Activated T-cell treated with anti-CD3 and anti-CD28 coated beads, Interleukin-2, amount 50 U/mL, for 48 hours (primary cell): ENCODE measurements at regions not wholly inside any gene's neighbourhood (a gene's known extent, or its start where the extent isn't known, plus 50 kb on each side); places are given as distances from the start of the nearest gene placed in this dataset.

Experiments
- DNase-seq, 2 experiments: peaks; one replicate each; pipeline ENCODE4 v3.0.0-alpha.2; 2020

DNA sequence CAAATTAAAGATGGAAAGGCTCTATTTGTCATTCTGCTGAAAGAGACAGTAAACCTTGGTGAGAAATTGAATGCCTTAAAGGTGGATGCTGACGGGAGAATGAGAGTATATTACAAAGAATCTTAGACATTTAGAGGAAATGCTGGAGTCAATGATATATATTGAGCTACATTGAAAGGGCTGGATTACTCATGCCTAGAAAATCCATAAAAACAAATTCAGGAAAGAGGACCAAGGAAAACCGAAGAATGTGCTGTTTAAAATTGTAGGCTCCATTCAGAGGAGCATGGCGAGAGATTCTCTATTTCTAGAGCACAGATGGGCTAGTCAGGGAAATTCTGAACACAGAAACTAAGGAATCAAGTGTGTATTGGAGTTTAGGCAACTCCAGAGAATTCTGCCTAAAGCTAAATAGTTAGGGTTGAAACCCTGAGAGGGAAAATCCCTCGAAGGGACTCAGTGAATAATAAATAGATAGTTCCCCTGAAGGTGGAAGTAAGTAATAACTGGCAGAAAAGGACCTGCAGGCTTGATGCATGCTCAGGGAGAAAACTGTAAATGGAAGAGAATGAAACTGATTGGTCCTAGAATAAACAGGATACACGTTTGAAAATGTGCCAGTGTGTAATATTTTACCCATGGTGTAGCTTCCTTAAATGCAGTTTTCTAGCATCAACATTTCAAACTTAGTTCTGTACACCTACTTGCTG lies 1532.4 kb upstream of the TENM3 start:
- no peak for DNase-seq

DNA sequence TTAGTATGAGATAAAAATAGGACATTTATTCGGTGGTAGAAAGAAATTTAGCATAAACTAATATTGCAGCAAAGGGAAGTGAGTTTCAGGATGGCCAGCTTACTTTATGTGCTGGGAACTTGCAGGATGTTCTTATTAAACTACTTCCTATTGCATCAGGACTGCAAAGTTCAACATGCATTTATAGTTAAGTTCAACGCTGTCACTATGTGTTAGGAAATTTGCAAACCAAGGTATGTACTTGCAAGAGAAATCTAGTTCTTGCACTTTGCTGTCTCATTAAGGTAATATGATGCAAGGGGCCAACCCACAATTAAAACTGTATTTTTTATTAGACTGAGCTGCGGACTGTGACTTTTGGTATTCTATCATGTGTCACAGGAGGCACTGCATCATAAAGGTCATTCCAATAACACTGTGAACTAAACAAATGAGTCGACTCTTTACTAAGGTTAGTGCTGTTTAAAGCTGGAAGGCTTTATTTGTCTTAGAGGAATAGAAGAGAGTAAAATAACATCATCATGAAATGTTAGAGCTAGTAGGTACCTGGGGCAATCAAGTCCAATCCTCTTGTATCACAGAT lies 1525.7 kb upstream of the TENM3 start:
- no peak for DNase-seq

DNA sequence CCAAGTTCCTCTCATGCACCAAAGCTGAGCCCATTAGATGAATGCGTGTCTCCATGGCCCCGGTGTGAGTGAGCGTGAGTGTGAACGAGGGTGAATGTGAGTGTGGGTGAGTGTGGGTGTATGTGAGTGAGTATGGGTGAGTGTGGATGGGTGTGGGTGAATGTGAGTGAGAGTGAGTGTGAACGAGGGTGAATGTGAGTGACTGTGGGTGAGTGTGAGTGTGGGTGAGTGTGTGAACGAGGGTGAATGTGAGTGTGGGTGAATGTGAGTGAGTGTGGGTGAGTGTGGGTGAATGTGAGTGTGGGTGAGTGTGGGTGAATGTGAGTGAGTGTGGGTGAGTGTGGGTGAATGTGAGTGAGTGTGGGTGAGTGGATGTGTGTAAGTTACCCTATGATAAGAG lies 1521.8 kb upstream of the TENM3 start:
- DNase-seq: no peak

DNA sequence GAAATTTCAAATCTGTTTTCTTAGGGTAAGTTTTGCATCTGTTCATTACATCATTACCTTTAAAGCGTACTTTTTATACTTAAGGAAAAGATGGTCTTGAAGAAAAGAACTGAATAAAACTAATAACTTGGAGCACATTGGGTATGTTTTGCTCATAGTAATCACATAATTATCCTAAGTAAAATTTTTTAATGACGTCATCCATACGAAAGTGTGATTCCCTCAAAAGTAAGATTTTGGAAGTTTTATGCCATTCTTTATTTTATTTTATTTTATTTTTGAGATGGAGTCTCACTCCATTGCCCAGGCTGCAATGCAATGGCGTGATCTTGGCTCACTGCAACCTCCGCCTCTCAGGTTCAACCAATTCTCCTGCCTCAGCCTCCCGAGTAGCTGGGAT lies 1516.6 kb upstream of the TENM3 start:
- DNase-seq: no peak

DNA sequence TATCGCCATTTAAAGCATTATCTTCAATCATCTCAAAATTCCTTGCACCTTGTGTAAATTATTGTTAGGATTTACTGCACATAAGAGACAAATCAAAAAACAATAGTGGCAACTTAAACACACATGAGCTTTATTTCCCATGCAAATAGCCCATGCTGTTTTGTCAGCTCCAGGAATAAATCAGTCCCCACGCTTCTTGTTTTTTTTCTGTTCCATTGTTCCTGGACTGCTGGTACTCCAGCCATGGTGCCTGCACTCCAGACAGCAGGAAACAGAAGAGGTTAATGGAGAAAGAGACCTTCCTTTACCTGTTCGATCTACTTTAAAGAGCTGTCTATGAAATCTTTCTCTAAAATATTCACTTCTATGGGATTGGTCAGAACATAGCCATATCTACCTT lies 1515.7 kb upstream of the TENM3 start:
- no peak for DNase-seq

DNA sequence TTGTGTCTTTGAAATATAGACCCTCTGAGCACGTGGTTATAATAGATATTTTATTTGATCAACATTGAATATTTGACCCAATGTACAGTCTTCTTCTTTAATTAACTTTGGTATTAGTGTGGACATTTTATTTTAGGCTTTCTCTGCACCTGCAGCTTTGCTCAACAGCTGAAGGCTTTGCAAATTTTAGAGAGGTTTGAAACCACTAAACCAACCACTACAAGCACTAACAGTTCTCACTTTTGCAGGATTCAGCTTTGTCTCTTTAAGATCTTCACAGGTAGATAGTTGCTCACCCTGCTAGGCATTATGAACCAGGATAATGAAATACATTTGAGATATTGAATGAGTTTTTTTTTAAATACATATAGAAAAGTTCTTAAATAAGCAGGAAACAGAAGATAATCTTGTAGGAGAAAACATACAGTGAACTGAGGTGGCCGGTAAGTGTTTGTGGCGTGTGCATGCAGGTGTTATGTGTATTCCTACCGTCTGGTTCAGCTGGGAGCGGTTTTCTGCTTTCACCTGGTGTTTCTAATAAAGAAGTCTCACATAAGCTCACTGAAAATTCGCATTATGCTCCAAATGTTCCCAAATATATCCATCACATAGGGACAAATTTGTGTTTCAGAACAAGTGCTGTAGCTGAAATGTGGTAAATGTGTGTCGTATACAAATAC lies 1508.3 kb upstream of the TENM3 start:
- DNase-seq: no peak

DNA sequence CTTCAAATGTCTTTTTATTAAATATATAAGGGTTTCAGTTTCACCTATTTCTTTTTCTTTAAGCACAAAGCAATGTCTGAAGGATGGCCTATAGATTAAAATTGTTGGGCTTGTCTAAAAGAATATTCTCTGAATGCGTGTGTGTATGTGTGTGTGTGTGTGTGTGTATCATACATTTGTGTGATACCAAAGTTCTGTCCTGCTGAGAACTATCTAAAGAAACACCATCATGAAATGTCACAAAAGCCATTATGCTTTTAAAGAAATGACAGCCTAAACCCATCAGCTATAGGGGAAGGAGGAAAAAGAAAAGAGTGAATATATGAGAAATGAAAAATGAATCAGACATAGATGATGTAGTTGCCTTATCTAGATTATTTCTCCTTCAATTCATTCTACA lies 1501.5 kb upstream of the TENM3 start:
- no peak for DNase-seq

DNA sequence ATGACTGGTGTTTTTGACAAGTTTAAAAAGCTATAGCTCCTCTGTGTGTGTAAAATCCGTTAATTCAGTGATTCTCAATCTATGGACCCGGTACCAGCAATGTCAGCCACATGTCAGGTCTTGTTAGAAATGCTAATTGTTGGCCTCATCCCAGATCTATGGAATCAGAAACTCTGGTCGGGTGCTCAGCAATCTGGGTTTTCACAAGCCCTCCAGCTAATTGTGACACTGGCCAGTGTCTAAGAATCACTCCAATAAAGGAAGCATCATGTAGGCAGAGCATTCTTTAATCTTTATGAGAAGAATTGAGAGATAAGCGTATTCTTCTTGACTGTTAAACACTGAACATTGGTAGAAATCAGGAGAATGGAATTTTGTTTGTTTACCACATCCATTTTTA lies 1498.2 kb upstream of the TENM3 start:
- no peak for DNase-seq

DNA sequence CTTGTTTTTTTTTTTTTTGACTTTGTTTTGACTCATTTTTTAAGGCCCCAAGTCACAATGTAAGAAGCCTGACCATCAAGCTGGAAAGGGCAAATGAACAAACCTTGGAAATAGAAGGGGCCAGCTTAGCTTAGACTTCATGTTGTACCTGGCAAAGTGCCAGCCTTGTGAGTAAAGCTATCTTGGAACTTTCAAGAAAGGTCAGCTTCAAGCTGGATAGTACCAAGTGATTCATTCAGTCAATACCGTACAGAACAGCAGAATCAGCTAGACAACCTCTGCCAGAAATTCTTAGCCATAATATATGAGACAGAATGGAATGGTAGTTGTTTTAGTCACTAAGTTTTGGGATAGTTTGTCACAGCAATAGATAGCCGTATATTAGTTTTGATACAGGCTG lies 1492.2 kb upstream of the TENM3 start:
- DNase-seq: no peak

DNA sequence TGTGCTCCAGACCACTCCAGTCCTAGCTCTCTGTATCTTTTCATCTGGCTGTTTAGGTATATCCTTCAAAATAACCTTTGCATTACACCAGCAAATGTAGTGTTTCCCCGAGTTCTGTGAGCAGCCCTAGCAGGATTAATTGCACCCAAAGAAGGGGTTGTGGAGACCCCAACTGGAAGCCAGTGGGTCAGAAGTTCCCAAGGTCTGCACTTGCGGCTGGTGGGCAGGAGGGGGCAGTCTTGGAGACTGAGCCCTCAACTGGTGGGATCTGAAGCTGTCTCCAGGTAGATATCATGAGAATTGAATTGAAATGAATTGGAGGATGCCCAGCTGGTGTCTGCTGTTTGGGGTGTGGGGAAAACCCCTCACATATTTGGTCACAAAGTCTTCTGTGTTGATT lies 1485.3 kb upstream of the TENM3 start:
- DNase-seq: no peak

DNA sequence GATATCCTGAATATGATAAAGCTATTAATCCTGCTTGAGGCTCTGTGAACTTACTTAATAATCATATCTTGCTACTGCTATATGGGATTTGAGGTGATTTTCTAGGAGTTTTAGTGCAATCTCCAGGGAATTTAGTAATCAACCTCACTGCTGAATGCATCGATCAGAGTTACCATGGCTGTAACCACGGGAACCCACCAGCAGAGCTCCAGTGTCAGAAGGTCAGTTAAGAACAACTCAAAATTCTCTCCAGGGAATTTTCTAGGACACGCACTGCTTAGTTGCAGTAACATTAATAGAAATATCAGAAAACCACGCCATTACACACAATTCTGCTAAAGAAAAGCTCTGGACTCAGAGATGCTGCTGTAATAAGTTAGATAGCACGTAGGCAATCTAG lies 1477.2 kb upstream of the TENM3 start:
- DNase-seq: no peak

DNA sequence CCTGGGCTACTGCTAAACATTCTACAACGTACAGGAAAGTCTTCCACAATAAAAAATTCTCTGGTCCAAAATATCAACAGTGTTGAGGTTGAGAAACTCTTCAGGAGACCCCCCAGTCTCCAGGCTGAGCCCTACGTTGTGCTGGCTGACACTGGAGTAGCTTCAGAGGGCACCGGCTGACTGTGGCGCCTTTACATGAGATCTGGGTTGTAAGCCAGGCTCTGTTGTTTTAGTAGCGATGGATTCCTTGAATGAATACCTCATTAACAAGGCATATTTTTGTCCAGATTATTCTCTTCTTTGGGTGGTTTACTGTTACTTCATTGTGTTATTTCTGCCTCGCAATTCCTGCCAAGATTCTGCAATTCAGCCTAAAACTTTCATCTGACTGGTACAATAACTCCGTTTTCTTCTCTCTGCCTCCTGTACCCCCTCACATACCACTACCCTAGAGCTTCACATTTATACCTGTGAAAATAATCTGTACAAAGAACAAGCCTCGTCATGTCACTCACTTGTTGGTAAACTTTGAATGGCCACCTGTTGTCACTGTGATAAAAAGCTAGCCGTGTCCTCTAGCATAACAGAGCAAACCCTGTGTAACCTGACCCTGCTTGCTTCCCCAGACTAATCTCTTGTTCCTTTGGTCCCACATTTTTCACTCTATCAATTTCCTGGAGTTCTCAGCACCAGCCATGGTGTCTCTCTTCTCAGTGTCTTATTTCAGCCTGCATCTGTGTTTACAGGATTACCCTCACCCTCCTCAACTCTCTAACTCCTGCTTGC lies 1476.1 kb upstream of the TENM3 start:
- DNase-seq: no peak

DNA sequence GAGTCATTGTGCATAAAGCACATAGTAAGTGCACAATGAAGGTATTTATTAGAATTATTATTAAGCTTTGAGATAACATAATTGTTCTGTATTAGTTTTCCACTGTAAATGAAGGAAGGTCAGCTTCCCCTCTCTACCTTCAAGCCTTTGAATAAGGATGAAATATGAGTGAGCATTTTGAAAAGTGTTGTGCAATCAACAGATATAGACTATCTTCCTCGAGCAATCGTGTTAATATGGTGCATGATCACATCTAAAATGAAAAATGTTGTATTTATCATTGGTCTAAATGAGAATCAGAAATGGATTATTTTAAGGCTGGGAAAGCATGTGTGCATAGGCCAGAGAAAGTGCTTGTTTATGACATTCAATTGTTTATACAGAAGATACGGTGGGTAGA lies 1474.6 kb upstream of the TENM3 start:
- DNase-seq: no peak

DNA sequence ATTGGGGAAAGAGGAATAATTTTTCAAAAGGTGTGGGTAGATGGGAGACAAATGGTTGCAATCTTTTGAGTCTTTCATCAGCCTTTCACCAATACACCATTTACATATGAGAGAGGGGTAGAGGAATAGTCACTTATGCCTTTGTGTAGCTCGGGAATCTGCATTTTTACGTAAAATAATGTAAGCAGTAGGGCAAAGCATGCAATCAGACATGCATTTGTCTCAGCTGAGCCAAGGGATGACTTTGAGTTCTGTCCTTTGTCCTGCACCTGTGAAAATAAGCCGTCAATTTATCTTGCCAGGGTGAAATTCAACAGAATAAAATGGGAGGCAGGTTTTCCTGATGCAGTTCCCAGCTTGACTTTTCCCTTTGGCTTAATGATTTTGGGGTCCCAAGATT lies 1473.4 kb upstream of the TENM3 start:
- DNase-seq: no peak

DNA sequence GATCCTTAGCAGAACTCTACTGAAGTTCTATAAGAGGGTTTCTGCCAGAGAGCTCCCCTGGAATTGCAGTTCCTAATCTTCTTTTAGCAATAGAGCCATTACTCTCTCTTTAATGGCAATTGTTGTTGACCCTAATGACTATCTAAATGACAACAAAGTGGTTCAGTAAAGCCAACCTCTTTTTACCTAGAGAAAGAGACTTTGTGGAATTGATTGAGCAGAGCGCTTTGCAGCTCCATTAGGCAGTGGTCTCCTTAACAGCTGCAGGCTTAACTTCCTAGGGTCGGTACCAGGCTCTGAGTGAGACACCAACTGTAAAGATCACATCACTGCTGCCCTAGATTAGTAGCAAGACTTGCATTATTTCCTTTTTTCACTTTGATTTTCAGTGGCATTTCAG lies 1472.9 kb upstream of the TENM3 start:
- no peak for DNase-seq

DNA sequence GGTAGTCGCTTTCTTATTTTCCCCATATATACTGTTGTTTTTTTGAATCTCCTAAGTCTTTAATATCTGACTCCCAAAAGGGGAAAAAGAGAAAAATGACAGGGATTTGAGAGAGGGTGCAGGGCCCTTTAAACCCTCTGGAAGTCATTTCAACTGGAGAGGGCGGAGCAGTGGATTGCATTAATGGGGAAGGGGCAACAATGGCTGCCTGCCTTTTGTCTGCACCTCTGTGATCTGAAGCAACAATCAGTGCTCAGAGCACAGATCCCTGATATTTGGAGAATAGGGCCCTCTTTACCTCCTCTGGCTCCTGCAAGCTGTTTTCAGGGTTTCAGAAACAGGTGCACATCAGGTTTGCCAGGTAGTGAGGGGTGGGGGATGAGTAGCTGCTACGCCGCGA lies 1458.3 kb upstream of the TENM3 start:
- DNase-seq: no peak

DNA sequence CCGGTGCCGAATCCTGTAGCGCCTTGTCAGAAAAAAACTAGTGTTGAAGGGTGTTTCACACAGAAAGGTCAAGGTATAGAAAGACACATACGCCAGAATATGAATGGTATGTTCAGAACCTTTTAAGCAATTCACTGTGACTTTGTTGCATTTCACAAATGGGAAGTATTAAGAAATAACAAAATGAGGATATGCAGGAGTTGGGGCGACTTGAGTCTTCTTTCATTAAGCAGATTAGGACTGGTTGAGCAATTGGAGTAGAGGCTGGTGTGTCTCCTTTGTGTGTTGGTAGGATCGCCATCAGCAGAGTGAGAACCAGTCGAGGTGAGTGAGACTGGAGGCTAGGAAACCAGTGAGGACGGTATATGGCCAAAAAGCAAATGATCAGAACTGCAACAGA lies 1454.5 kb upstream of the TENM3 start:
- DNase-seq: no peak

DNA sequence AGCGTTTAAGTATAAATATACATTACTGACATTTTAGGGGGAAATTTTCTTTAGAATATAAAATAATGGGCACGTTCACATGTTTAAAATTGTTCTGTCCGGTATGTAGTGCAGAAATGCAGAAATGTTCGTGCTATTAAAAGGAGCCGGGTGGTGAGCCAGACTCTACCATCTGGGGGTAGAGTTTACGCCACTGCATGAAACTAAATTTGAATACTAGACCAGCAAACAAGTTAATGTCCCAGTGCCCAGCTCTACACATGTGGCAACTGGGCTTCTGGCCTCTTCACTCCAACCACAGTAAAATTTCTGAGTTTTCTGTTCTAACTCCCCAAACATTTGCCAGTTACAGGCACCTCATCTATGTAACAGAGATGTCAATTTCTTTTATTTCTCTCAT lies 1453.3 kb upstream of the TENM3 start:
- DNase-seq: no peak

DNA sequence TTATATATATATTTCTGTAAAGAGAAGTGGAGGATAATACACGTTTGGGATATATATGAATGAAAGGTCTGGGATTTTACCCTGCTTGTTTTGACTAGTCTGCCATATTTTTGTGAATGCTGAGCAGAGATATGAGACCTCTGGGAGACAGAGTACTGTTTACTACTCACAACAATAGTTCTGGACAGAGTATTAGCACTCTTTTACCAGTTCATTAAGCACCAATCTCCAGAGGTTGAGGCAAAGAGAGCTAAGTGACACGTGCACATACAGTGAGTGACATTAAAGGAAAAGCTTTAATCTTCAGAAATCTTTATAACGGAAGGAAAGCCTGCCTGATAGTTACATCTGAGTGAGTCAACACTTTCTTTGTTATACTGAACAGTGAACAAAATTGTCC lies 1452.7 kb upstream of the TENM3 start:
- no peak for DNase-seq

DNA sequence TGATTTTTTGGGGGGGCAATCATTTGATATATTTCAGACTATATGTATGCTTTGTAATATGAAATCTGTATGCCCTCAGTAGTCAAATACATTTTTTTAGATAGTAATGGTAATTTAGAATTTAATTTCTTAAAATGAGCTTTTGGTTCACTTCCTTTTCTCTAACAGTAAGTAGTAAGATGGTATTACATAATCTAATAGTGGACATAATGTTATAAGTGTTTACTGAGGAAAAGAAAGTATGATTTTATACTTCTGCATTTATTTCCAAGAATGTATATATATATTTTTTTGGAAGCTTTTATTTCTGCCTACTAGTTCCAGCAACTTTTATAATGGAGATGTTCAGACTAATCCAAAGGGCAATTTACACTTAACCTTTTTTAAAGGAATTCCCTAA lies 1450.7 kb upstream of the TENM3 start:
- DNase-seq: no peak

DNA sequence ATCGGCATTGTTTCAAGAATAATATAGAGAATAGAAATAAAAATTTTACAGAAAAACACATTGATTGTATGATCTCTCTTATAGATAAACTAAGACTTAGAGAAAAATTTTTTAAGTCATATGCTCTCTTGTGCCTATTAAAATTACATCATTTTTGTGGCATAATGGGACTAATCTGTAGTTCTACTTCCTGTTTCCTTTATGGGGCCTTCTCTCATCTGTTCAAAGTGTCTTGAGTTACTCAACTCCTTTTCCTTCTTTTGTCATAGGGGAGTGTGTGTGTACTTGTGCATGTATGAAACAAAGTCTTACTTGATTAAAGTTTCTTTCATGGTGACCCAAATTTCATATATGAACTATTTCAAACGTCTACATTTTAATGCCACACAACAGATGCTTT lies 1448.9 kb upstream of the TENM3 start:
- DNase-seq: no peak

DNA sequence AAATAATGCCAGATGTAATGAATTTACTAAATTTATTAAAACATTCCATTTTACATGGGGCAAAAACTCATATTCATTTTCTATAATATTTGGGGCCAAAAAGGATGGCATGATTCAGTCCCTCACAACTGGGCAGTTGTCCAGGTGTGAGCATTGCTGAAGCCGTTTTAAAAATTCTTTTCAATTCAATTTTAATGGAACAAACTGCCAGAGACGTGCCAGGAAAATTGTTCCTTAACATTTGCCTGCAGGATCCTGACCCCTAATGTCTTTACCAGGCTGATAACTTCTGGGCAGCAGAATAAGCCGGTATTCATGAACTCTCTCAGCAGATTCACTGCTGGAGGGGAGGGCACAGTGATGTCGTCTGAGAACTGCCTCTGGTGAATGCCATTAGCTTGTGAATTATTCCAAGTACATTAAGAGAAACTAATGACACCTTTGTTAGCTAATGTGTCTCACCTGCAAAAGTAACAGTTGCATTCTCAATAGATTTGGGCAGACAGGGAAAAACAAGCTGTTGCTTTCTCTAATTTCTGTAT lies 1445.1 kb upstream of the TENM3 start:
- no peak for DNase-seq

DNA sequence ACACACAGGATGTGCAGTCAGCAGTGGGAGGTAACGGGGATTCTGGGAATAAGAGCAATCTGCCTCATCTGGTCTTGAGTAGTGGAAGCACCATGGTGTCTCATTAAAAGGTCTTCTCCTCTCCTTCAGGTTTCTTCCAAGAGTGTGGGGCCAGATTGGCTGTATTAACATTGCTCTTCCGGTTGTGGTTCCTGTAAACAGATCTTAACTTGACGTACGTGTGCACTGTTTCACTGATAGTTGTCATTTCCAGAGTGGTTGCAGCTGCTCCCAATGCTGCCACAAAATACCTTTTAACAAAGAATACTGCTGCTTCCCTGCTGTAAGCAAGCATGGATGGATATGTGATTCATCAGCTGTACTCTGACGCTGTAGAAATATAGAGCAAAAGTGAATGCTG lies 1443.4 kb upstream of the TENM3 start:
- no peak for DNase-seq

DNA sequence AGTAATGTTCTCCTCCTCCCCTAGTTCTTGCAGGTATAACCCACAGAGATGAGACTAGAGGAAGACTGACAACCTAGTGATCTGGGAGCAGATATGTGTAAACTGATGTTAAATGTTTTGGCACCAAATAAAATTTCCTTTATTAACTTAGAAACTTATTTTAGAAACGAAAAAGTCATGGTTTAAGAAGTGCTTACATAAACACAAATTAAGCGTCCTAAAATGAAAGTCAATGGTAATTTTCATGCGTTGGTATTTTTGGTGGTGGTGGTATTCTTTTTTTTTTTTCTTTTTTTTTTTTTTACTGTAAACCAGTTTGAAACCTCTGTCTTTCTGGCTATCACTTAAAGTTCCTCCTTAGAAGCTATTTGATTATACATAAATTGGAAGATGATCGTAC lies 1438.1 kb upstream of the TENM3 start:
- no peak for DNase-seq
